Transverse colon (tissue), 4 donors: ENCODE measurements at regions not wholly inside any gene's neighbourhood (a gene's known extent, or its start where the extent isn't known, plus 50 kb on each side); places are given as distances from the start of the nearest gene placed in this dataset.

ENCODE experiments used
- POLR2AphosphoS5 ChIP-seq, 3 donors: sonication (generic); formaldehyde crosslinking; IDR thresholded peaks; one replicate each; pipeline ENCODE4 v1.6.1; 2016; ENCODE audit warnings: antibody characterized with exemption in 3 of 3
- TF ChIP-seq, protein P1 (sequence below), 5 experiments: fragments of 200-600 bp in 3 of 5; fragments of 450-650 bp in 2 of 5; sonication (generic) in 3 of 5; IDR thresholded peaks; 1 replicate in 2 of 5; 2 replicates in 3 of 5; pipeline ENCODE4 v1.5.1; 2016 to 2017; ENCODE audit warnings: antibody characterized with exemption in 5 of 5, inconsistent platforms in 3 of 5, mild to moderate bottlenecking in 2 of 5, moderate library complexity in 1 of 5

DNA sequence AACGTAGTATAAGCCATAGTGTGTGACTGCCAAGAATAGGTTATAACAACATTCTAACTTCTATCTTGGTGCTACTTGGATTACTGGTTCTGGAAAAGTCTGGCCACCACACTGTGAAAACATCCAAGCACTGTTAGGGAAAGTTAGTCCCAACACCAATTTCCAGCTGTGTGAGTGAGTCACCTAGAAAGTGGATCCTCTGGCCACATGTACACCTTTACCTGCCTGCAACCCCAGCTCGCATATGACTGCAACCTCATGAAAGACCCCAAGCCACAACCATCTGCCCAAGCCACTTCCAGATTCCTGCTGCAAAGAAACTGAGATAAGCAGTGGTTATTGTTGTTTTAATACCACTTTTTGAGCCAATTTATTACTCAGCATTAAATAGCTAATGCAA lies 404.5 kb downstream of the KCTD12 start:
- TF ChIP-seq, protein P1, sequence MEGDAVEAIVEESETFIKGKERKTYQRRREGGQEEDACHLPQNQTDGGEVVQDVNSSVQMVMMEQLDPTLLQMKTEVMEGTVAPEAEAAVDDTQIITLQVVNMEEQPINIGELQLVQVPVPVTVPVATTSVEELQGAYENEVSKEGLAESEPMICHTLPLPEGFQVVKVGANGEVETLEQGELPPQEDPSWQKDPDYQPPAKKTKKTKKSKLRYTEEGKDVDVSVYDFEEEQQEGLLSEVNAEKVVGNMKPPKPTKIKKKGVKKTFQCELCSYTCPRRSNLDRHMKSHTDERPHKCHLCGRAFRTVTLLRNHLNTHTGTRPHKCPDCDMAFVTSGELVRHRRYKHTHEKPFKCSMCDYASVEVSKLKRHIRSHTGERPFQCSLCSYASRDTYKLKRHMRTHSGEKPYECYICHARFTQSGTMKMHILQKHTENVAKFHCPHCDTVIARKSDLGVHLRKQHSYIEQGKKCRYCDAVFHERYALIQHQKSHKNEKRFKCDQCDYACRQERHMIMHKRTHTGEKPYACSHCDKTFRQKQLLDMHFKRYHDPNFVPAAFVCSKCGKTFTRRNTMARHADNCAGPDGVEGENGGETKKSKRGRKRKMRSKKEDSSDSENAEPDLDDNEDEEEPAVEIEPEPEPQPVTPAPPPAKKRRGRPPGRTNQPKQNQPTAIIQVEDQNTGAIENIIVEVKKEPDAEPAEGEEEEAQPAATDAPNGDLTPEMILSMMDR (IDR thresholded peaks at IDR 0.05), result no peak
- TF ChIP-seq POLR2AphosphoS5 (IDR thresholded peaks at IDR 0.05), result no peak
